ENCODE measurements at regions not wholly inside any gene's neighbourhood (a gene's known extent, or its start where the extent isn't known, plus 50 kb on each side); places are given as distances from the start of the nearest gene placed in this dataset.

DNA sequence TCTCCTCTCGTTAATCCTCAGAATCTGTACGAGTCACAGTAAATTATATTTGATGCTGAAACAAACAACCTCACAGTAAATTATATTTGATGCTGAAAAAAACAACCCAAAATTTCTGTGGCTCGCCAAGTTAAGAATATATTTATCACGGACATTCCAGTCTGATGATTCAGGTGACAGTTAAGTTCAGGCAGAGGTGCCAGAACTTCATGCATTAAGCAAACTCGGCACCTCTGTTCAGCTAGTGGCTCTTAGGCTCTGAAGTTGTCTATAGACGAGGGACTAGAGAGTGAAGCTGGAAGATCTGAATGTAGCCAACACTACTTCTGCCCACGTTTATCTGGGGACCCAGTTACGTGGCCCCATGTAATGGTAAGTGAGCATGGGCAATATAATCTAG is 132.2 kb upstream of the AGA start:
- DNase-seq: no peak

DNA sequence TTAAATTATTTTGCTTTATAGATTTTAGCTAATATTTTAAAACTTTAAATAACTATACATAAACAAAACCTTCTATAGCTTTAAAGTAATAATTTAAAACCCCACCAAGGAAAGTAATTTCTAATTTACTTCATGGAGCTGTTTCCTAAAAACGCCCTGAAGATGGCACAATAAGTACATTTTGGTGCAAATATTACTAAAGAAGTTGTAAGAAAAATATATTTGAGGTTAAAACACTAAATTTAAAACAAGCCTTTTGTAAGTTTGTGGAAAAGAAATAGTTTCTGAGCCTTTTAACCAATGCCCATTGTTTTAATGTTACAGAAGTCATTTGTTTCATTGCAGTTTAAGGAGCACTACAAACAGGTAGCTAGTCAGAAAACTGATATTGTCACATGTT is 137.4 kb upstream of the AGA start:
- no peak for DNase-seq

DNA sequence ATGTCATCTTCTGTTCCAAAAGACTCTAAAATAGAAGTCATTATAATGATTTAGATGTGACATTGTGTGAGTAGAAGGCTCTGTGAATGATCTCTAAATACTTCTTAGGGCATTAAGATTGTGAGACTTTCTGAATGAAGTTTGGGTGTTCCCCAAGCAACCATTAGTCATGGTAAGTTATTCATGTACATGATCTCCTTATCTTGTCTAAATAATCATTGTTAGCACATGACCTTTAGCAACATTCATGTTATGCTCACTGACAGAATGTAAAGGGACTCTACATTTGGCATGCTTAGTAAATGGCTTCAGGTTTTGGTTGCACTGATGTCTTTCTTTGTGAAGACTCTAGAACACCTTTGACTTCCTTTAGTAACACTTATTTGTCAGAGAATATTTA is 140.8 kb upstream of the AGA start:
- no peak for DNase-seq

GRCh38 chr4:177587989-177588388 is 145.8 kb upstream of the AGA start:
- DNase-seq: no peak

DNA sequence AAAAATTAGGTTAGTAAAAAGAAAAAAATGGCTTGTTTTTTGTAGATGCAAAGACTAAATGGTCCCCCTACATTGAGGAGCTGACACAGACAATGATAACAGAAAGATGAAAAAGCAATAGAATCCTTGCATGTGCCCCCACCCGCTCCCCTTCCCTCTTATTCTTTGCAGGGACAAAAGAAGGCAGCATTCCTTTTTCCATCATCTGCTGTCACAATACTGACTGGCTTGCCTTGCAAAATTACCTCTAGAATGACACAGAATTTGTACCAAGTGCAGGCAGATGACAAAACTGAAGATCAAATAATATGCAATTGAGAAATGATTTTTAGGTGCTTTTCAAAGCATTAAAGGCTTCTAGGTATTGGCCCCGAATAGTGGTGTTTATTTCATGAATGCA is 153.1 kb upstream of the AGA start:
- DNase-seq: no peak

GRCh38 chr4:177596035-177596434 is 153.8 kb upstream of the AGA start:
- no peak for DNase-seq

DNA sequence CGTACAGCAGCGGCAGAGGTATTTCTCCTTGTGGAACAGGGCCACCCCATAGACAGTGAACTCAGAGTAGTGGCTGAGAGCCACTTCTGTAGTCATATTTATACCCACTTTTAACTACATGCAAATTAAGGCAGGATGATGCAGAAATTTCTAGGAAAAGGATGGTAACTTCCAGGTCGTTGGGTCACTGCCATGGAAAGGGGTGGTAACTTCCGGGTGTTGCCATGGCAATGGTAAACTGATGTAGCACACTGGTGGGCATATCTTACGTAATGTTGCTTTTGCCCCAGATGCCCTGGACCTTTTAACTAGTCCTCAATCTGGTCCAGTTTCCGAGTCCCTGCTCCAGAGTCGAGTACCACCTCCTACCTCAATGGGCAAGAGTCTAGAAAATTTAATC is 154.8 kb upstream of the AGA start:
- DNase-seq: no peak

- DNase-seq: no peak
These were observed 163.0 kb upstream of the AGA start for GRCh38 chr4:177605252-177605651.

DNA sequence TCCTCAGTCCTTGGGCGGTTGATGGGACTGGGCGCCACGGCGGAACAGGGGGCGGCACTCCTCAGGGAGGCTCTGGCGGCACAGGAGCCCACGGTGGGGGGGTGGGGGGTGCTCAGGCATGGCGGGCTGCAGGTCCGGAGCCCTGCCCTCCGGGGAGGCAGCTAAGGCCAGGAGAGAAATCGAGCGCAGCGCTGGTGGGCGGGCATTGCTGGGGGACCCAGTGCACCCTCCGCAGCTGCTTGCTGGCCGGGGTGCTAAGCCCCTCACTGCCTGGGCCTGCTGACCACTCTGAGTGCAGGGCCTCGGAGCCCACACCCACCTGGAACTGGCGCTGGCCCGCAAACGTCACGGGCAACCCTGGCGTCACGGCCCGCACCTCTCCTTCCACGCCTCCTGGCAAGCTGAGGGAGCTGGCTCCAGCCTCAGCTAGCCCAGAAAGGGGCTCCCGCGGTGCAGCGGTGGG is 164.9 kb upstream of the AGA start:
- no peak for DNase-seq

GRCh38 chr4:177611974-177612664 is 169.9 kb upstream of the AGA start:
- no peak for DNase-seq

DNA sequence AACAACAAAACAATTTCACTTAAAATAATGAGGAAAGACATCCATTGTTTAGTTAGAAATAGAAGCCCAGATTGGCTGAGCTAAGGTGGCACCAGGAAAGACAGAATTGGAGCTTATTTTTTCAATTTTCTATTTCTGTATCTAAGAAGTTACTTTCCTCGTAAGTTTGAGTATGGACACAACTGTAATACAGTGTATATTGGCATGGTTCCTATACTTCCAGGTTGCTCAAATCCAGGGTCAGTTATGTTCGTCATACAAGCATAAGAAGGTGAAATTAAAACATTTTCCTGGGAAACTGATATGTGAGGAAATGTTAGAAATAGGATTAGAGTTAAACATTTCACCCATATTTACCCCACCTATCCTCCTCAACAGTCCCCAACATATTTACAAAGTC is 170.4 kb upstream of the AGA start:
- DNase-seq: no peak

DNA sequence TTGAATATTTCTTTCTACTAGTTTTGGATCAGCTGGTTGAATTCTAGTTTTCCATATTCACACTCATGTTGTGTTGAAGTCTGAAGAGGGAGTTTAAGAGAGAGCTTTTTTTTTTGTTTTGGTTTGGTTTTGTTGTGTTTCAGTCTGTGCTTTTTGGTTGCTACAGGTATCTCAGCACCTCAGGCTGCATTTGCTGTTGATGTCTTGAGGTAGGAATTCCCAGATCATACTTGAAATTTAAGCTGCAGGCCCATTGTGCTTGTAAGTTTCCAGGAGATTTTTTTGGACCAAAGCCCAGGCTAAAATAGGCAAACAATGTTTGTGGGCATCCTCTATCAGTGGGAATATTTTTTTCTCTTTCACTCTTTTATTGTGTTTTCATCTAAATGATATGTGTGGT is 190.2 kb upstream of the AGA start:
- no peak for DNase-seq

DNA sequence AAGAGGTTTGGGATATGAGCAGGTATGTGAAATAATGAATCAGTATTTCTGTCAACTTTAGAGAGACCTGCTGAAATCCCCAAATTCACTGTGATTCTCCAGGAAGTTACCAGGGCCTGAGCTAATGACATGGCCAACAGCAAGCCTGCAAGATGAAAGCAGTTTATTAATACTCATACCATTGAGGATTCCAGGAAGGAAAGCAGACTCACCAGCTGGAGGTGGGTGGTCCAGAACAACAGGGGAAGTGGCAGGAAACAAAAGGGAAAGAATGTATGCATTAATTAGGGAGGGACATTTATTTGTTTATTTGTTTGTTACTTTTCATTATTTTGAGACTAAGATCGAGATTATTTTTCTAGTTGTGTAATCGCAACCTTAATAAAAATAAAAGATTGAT is 196.6 kb upstream of the AGA start:
- DNase-seq: no peak

GRCh38 chr4:177640864-177641263 is 198.6 kb upstream of the AGA start:
- DNase-seq: no peak

DNA sequence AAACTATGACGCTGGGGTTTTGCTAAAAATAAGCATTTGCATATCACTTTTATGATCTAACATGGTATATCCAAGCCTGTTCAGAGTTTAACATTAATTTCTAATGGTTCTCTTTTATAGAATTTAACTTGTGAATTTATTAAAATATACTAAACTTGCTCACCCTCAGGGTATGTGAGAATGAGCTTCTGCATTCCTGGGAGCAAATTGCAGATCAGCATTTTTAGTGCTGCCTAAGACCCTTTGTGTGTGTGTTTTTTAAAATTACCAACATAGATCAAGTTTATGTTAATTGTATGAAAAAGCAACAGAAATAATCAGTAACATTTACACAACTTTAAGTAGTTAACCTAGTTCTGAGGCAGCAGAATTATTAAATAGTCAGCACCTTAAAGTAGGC is 218.0 kb upstream of the AGA start:
- no peak for DNase-seq

DNA sequence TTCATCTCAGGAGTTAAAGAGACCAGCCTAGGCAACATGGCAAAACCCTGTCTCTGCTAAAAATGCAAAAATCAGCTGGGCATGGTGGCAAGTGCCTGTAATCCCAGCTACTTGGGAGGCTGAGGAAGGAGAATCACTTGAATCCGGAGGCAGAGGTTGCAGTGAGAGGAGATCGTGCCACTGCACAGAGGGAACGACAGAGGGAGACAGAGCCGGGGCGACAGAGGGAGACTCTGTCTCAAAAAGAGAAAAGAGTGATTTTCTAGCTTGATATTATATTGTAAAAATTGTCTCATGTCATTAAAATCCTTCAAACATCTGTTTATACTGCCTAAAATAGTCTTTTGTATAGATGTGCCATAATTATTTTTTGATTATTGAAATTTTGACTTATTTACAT is 225.4 kb upstream of the AGA start:
- no peak for DNase-seq

GRCh38 chr4:177671387-177671786 is 229.2 kb upstream of the AGA start:
- no peak for DNase-seq

- no peak for DNase-seq
These were observed 229.6 kb upstream of the AGA start for GRCh38 chr4:177671845-177672244.

DNA sequence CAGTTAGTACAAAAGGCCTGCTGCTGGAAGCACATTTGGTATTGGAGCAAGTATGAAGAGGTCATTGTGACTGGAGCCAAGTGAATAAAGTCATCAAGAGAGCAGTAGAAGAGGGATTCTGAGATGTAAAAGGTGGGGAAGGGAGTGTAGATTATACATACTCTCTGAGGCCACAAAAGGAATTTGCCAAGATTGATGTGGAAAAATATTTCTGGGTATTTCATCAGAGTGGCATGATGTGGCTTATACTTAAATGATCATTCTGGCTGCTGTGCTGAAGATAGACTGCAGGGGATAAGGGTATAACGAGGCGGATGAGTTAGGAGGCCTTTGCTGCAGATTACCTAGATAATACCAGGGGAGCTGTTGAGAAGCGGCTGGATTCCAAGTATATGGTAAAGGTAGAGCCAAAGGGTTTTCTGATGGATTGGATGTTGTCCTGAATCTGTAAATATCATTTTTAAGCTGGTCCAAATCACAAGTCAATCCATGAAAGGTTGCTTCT is 231.8 kb upstream of the AGA start:
- DNase-seq: no peak

GRCh38 chr4:177680308-177680707 is 238.1 kb upstream of the AGA start:
- no peak for DNase-seq

GRCh38 chr4:177681902-177682301 is 239.7 kb upstream of the AGA start:
- no peak for DNase-seq

- no peak for DNase-seq
These were observed 244.9 kb upstream of the AGA start for GRCh38 chr4:177687117-177687516.

- DNase-seq: no peak
These were observed 250.7 kb upstream of the AGA start for GRCh38 chr4:177692907-177693306.

- no peak for DNase-seq
These were observed 254.3 kb upstream of the AGA start for GRCh38 chr4:177696438-177696966.

Measured in activated effector memory CD4-positive, alpha-beta T cell treated with Interleukin-2 at 50 U/mL for 16 hours (primary cell).